ENCODE measurements at regions not wholly inside any gene's neighbourhood (a gene's known extent, or its start where the extent isn't known, plus 50 kb on each side); places are given as distances from the start of the nearest gene placed in this dataset.

DNA sequence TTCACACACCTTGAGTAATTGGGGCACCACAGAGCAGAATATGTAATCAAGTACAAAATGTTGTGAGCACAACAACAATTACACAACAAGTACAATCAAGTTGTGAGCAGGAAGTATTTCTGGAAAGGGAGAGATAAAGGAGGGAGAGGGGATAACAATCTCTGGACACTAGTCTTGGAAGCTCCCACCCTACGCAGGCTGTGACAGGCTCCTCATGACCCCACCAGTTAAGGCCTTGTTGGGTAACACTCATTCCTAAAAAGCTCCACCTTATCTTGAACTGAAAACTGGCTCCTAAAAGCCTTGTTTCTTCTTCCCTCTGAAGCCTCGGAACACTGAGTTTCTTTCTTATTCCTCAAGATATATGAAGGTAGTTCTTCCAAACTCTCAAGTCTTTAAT lies 806.0 kb downstream of the UQCRFS1 start:
- no peak for DNase-seq (ENCODE audit: low read depth)

DNA sequence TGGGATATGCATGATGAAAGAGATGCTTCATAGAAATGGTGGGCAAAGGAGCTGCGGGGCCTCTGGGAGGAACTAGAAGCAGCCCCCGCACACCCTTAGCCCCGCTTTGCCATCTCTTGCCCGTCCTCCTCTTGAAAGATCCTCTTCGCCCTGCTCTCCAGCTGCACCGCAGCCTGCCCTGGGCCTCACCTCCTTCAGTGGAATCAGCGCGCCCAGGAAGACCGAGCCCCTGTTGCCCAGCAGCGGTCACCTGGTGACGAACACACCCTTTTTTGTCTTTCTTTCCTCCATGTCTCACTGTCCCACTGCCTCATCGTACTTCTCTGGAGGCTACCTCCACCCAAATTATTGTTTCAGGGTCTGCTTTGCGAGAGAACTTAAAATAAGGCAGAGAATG lies 807.6 kb downstream of the UQCRFS1 start:
- DNase-seq (ENCODE audit: low read depth): no peak

DNA sequence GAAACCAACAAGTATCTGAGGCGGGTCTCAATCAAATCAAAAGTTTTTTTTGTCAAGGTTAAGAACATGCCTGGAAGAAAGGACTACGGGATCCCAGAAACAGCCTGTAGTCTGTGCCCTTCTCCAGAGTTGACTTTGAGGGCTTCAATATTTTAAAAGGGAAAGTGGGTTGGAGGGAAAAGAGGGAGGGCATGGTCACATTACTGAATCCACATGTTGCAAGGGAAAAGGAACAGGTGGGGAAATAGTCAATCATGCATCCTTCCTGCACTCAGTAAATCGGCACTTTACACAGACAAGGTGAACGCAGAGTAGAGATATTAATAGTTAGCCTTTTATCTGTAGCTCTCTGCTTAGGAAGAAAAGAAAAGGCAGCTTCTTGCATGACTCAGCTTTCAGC lies 808.5 kb downstream of the UQCRFS1 start:
- no peak for DNase-seq (ENCODE audit: low read depth)

DNA sequence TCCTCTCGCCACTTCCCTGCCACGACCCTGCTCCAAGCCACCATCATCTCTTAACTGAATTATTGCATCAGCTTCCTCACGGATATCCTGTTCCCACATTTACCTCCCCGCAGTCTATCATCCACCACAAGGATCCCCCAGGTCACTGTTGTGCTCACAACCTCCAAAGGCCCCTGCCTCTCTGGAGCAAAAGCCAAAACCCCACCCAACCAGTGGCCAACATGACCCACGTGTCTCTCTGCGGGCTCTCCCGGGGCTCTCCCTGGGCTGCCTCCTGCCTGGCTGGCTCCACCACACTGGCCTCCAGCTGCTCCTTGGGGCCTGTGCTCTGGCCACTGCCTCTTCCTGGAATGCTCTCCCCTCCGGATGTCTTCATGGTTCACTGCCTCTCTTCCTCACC lies 809.3 kb downstream of the UQCRFS1 start:
- DNase-seq (ENCODE audit: low read depth): no peak

DNA sequence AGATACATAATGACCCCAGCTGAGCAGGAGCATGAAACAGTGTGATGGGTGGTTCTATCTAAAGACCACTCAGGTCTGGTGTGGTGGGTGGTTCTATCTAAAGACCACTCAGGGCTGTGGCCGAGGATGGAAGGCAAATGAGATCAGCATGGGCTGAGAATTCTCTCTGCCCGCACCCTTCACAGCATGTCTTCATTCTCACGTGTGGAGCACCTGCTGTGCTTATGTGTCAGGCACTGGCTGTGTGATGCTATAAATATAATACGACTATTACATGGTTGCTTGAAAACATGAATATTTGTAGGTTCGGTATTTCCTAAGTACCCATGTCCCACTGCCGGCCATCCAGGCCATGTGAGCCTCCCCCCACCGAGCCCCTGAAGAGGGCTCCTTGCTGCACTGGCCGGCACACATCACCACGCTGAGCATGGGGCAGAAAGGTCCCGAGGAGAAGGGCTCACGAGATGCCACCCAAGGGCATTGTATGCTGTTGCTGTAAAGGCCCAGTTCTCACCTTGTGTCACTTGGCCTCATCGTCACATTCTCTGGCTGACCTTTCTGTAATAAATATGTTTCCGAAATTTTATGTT lies 810.2 kb downstream of the UQCRFS1 start:
- DNase-seq (ENCODE audit: low read depth): no peak

GRCh38 chr19:28401739-28402424 lies 811.1 kb downstream of the UQCRFS1 start:
- no peak for DNase-seq (ENCODE audit: low read depth)

GRCh38 chr19:28400953-28401671 lies 811.8 kb downstream of the UQCRFS1 start:
- DNase-seq (ENCODE audit: low read depth): no peak

DNA sequence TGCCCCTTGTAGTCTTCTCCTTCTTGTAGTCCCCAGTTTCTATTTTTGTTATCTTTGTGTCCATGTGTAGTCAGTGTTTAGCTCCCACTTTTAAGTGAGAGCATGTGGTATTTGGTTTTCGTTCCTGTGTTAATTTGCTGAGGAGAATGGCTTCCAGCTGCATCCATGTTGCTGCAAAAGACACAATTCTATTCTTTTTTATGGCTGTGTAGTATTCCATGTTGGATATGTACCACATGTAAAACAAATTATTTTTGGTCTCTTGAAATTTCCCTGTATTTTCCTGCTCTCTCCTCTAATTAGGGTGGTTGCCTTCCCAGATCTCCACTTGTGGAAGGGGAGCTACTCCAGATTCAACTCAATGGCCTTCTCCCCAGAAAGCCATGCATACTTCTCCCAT lies 813.8 kb downstream of the UQCRFS1 start:
- no peak for DNase-seq (ENCODE audit: low read depth)

- DNase-seq (ENCODE audit: low read depth): no peak
These were observed 815.2 kb downstream of the UQCRFS1 start for GRCh38 chr19:28397800-28398199.

- DNase-seq (ENCODE audit: low read depth): no peak
These were observed 815.6 kb downstream of the UQCRFS1 start for GRCh38 chr19:28397306-28397705.

DNA sequence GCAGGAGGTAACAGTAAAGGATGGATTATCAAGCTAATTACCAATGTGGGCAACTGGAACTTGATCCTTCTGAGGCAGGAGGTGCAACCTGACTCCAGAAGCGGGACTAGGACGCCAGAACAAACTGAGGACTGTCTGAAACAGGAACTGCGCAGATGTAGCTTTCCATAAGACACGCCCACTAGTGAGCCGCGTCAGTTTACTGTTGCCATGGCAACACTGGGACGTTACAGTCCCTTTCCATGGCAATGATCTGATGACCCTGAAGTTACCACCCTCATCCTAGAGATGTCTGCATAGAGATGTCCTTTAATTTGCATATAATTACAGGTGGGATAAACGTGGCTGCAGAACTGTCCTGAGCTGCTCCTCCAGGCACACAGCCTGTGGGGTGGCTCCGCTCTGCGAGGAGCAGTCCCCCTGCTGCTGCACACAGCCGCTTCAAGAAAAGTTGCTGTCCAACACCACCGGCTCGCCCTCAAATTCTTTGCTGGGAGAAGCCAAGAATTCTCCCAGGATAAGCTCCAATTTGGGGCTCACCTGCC lies 816.6 kb downstream of the UQCRFS1 start:
- no peak for DNase-seq (ENCODE audit: low read depth)

DNA sequence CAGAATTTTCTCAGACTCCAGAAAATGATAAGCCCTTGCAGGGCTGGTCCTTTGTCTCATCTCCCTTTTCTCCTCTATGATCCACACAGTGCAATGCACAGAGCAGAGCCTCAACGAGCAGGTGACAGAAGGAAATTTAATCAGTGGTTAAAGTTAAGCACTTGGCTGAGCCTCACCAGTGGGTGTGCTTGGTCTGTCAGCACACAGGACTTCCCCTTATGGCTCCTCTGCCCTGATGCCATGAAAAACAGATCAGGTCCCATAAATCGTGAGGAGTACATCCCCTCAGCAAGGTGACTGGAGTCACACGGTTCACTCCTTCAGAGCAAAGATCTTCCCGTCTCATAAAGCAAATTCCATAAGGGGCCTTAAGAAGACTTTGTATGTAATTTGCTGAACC lies 818.2 kb downstream of the UQCRFS1 start:
- no peak for DNase-seq (ENCODE audit: low read depth)

GRCh38 chr19:28393574-28394336 lies 819.2 kb downstream of the UQCRFS1 start:
- no peak for DNase-seq (ENCODE audit: low read depth)

DNA sequence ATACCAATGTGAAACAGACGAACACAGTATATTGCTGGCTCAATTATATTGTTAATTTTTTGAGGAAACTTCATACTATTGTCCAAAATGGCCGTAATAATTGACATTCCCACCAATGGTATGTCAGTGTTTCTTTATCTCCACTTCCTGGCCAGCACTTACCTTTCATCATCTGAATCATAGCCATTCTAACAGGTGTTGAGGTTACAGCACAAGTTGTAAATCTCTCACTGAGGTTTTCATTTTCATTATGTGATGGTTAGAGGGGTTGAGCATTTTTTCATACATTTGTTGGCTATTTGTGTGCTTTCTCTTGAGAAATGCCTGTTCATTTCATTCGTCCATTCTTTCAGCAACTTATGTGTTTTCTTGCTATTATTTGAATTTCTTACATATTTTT lies 824.0 kb downstream of the UQCRFS1 start:
- DNase-seq (ENCODE audit: low read depth): no peak

DNA sequence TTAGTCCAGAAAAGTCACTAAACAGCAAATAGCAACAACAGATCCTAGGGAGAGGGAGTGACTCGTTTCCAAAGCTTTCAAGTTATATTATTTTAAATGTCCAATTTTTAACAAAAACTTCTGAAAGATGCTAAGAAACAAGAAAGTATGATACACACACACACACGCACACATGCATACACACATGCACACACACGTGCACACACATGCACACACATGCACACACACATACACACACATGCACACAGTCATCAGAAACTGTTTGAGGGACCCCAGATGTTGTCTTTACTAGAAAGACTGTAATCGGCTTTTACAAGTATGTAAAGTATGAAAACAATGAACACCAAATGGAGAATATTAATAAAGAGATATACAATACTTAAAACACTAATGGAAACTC lies 825.4 kb downstream of the UQCRFS1 start:
- DNase-seq (ENCODE audit: low read depth): no peak

- no peak for DNase-seq (ENCODE audit: low read depth)
These were observed 826.5 kb downstream of the UQCRFS1 start for GRCh38 chr19:28386470-28386869.

DNA sequence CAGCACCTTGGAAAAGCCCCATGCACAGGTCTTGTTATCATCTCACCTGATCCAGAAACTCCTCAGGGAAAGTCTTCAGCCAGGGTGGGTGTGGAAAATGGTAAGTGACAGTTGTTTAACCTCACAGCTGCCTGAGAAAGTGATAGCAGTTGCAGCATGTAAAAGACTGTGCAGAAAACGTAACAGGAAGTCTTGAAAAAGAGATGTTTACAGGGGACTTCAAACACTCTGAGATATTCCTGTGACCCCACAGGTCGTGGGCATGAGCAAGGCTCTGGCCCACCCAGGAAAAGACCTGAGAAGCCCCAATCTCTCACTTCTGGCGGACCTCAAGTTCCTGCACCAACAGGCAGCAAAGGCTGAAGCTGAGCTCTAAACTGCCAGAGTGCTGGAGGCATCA lies 826.9 kb downstream of the UQCRFS1 start:
- DNase-seq (ENCODE audit: low read depth): no peak

- DNase-seq (ENCODE audit: low read depth): no peak
These were observed 835.9 kb downstream of the UQCRFS1 start for GRCh38 chr19:28377077-28377476.

DNA sequence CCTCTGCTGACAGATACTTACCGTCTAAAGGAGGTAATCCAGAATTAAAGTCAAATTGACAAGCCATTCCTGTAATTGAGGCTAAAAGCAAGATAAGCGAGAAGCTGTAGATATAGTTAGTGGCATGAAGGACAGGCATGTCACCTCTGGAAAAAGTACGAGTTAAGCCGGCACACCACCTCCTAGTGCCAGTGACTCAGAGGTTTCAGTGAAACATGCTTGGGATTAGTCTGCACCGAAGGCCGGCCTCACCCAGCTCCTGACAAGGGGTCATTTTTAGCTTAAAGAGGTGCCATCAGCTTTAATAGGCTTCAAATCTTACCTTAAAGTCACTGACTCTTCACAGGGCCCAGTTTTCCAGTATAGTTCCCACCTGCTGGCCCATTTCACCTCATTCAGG lies 838.0 kb downstream of the UQCRFS1 start:
- DNase-seq (ENCODE audit: low read depth): no peak

GRCh38 chr19:28372576-28373247 lies 840.2 kb downstream of the UQCRFS1 start:
- DNase-seq (ENCODE audit: low read depth): no peak

- no peak for DNase-seq (ENCODE audit: low read depth)
These were observed 845.8 kb downstream of the UQCRFS1 start for GRCh38 chr19:28367146-28367545.

DNA sequence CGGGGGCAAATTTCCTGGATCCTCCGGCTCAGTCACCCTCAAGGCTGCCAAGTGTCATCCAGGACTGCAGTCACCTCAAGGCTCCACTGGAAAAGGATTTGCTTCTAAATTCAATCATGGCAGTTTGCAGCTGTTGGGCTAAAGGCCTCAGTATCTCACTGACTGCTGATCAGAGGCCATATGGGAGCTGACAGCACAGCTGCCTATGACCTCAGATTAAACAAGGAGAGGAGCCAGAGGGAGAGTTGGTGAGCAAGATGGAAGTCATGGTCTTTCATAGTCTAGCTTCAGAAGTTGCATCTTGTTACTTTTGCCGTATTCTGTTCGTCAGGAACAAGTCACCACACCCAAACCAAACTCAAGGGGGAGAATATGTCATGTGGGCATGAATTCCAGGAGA lies 849.7 kb downstream of the UQCRFS1 start:
- no peak for DNase-seq (ENCODE audit: low read depth)

Measured in stimulated activated CD8-positive, alpha-beta memory T cell treated with anti-CD3 and anti-CD28 coated beads, Interleukin-12 subunit alpha, Interleukin-12 subunit beta, amount 100 ng/mL, for 1 hour (primary cell).